ENCODE measurements at regions not wholly inside any gene's neighbourhood (a gene's known extent, or its start where the extent isn't known, plus 50 kb on each side); places are given as distances from the start of the nearest gene placed in this dataset.

DNA sequence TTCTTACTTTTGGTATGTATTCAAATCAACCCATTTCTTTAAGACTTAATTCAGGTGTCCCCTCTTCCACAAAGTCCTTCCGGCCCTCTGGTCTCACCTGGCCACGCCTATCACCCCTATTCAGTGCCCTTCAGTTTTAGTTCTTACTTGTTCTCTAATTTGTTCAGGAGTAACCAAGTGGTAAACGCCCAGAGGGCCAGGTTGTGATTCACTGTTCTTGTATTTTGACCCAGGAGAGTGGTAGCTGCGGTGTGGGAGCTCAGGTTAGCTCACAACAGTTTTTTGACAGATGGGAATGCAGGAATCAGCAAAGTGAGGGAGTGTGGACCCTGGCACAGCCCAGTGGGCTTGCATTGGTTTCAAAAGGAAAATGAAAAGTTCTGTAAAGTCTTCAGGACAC is 81.7 kb upstream of the RIPOR2 start:
- WGBS (ENCODE audit: missing lambda C conversion rate) = 10% methylated on average over 4 of the region's 4 CpGs
- DNase-seq (ENCODE audit: low read depth in 1 of 2, low spot score in 1 of 2) = no peak
- no peak overlapping the region; a peak in 1 of 6 replicates for H3K27ac ChIP-seq

DNA sequence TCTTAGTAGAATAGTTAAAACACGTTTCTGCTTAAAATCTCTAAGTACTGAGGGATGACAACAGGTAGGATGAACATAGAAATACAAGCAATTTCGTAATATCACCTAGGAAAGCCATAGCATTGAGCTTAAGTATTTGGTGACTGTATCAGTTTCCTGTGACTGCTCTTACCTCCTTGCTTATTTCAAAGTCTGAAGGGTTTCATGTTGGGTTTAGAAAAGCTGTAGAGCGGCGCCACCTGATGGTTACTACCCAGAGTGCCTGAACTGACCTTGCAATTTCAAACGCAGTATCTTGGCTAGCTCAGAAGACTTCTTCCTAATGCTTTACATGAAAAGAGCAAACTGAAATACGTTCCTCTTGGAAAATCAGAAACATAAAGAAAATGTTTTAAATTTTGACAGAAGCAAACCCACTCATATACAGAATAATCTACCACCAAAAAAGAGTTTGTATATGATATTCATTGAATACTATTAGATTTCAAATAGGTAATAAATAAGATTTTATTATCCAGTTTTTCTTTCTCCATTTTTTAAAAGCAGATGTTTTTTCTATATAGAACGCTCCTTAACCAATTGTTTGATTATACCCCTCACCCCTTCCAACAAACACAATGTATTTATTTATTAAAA is 82.3 kb upstream of the RIPOR2 start:
- DNase-seq (ENCODE audit: low read depth in 1 of 2, low spot score in 1 of 2) (peak in 1 of 2 experiments; percentile 37), ATAC-seq (peak in 1 of 2 experiments; percentile 57; a peak in 4 of 6 replicates), FAIRE-seq (no peak)
- no peak overlapping the region for H3K27ac ChIP-seq
- no peaks in the 10 kb centered on the region for H3K9me3 ChIP-seq
- 15% methylated on average over 7 of the region's 7 CpGs for WGBS (ENCODE audit: missing lambda C conversion rate)
- TF ChIP-seq RAD21 (conservative IDR thresholded peaks at IDR 0.05 in 1 of 2, IDR thresholded peaks at IDR 0.05 in 1 of 2) = peak; percentile 55 to 56
- 0 out of 3 replicates have a peak, but pooled peaks have one; percentile 31 for TF ChIP-seq SMC3 (IDR thresholded peaks at IDR 0.05)
- TF ChIP-seq, protein P1, sequence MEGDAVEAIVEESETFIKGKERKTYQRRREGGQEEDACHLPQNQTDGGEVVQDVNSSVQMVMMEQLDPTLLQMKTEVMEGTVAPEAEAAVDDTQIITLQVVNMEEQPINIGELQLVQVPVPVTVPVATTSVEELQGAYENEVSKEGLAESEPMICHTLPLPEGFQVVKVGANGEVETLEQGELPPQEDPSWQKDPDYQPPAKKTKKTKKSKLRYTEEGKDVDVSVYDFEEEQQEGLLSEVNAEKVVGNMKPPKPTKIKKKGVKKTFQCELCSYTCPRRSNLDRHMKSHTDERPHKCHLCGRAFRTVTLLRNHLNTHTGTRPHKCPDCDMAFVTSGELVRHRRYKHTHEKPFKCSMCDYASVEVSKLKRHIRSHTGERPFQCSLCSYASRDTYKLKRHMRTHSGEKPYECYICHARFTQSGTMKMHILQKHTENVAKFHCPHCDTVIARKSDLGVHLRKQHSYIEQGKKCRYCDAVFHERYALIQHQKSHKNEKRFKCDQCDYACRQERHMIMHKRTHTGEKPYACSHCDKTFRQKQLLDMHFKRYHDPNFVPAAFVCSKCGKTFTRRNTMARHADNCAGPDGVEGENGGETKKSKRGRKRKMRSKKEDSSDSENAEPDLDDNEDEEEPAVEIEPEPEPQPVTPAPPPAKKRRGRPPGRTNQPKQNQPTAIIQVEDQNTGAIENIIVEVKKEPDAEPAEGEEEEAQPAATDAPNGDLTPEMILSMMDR (IDR thresholded peaks at IDR 0.05) = peak; percentile 45
- no peak for TF ChIP-seq CHD4 (IDR thresholded peaks at IDR 0.05; ENCODE audit: borderline replicate concordance)
- CTCF ChIA-PET = interaction anchor here (0.6 to 2.4 kb wide), 6 partner anchors 9 to 581 kb away, joined by 3 to 7 read pairs (median 4); no protein-coding TSS in a partner anchor
- H3K4me2 ChIP-seq = no peak overlapping the region
- H3K4me3 ChIP-seq = no peak overlapping the region
- POLR2A ChIA-PET = no interaction called here
- peaks cover 19% of the 10 kb centered on the region for H3K4me1 ChIP-seq

More for the DNA sequence above, 81.7 kb upstream of the RIPOR2 start:
- Histone ChIP-seq H3K4me2 (no peak overlapping the region), H3K4me3 (no peak overlapping the region), H3K9me3 (no peaks in the 10 kb centered on the region), H3K4me1 (peaks cover 25% of the 10 kb centered on the region)
- POLR2A ChIA-PET = no interaction called here
- ATAC-seq (no peak), FAIRE-seq (no peak)
- TF ChIP-seq RCOR1 (IDR thresholded peaks at IDR 0.05; ENCODE audit: low read depth, low read length) (no peak), MYC (IDR thresholded peaks at IDR 0.05; ENCODE audit: borderline replicate concordance, low read length) (no peak), GATA3 (IDR thresholded peaks at IDR 0.05; ENCODE audit: borderline replicate concordance) (no peak), NFE2L2 (conservative IDR thresholded peaks at IDR 0.05; ENCODE audit: low read length) (no peak), ZFP36 (IDR thresholded peaks at IDR 0.05; ENCODE audit: borderline replicate concordance, partially characterized antibody) (no peak), PHF8 (IDR thresholded peaks at IDR 0.05; ENCODE audit: borderline replicate concordance, low read depth) (no peak)
- CTCF ChIA-PET = interaction anchor here (0.6 to 2.4 kb wide), 6 partner anchors 9 to 582 kb away, joined by 3 to 7 read pairs (median 4); no protein-coding TSS in a partner anchor

DNA sequence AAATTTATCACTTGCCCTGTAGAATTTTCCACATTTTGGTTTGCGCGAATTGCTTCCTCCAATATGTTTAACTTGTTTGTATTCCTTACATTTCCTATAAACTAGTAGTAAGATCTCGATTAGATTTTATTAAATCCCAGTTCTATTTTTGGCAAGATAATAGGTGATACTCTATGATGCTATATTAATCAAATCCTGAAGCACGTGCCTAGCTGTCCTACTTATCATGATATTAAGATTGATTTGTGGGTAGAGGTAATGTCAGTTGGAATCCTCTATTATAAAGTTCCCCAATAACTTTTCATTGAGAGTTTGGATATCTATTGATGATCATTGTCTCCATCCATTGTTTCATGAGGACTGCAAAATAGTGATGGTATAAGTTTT is 82.8 kb upstream of the RIPOR2 start:
- POLR2A ChIA-PET = no interaction called here
- H3K27ac ChIP-seq = no peak overlapping the region
- peaks cover 15% of the 10 kb centered on the region; the same call in 1 of the 3 replicates for H3K4me1 ChIP-seq
- 71% methylated on average over 4 of the region's 4 CpGs for WGBS (ENCODE audit: missing lambda C conversion rate)
- FAIRE-seq (no peak), DNase-seq (ENCODE audit: low read depth in 1 of 2, low spot score in 1 of 2) (no peak), ATAC-seq (no peak)
- no peak overlapping the region for H3K4me3 ChIP-seq
- TF ChIP-seq RFX5 (IDR thresholded peaks at IDR 0.05) (no peak), ESRRA (IDR thresholded peaks at IDR 0.05; ENCODE audit: borderline replicate concordance, low read length) (no peak), RARB (CRISPR knock-in tag; IDR thresholded peaks at IDR 0.05) (no peak), CHD2 (IDR thresholded peaks at IDR 0.05; ENCODE audit: low read length, partially characterized antibody) (no peak), CHD4 (IDR thresholded peaks at IDR 0.05; ENCODE audit: borderline replicate concordance) (no peak), POLR2A (IDR thresholded peaks at IDR 0.05; ENCODE audit: low read length) (no peak), JUNB (IDR thresholded peaks at IDR 0.05) (no peak), EP300 (IDR thresholded peaks at IDR 0.05) (no peak), NFE2L2 (conservative IDR thresholded peaks at IDR 0.05; ENCODE audit: low read length) (no peak), HOXB13 (CRISPR knock-in tag; IDR thresholded peaks at IDR 0.05; ENCODE audit: low read depth) (no peak), SREBF2 (IDR thresholded peaks at IDR 0.05) (no peak), RAD21 (conservative IDR thresholded peaks at IDR 0.05 in 1 of 2, IDR thresholded peaks at IDR 0.05 in 1 of 2) (no peak), NR3C1 (IDR thresholded peaks at IDR 0.05) (no peak), NPAS2 (CRISPR knock-in tag; IDR thresholded peaks at IDR 0.05; ENCODE audit: borderline replicate concordance) (no peak)
- TF ChIP-seq, protein P2, sequence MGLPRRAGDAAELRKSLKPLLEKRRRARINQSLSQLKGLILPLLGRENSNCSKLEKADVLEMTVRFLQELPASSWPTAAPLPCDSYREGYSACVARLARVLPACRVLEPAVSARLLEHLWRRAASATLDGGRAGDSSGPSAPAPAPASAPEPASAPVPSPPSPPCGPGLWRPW (IDR thresholded peaks at IDR 0.05) = no peak
- CTCF ChIA-PET = interaction anchor here (0.8 to 2.4 kb wide), 5 partner anchors 8 to 164 kb away, joined by 3 to 7 read pairs (median 3); no protein-coding TSS in a partner anchor
- H3K4me2 ChIP-seq = no peak overlapping the region
- no peaks in the 10 kb centered on the region for H3K9me3 ChIP-seq
